ENCODE measurements at regions not wholly inside any gene's neighbourhood (a gene's known extent, or its start where the extent isn't known, plus 50 kb on each side); places are given as distances from the start of the nearest gene placed in this dataset.

DNA sequence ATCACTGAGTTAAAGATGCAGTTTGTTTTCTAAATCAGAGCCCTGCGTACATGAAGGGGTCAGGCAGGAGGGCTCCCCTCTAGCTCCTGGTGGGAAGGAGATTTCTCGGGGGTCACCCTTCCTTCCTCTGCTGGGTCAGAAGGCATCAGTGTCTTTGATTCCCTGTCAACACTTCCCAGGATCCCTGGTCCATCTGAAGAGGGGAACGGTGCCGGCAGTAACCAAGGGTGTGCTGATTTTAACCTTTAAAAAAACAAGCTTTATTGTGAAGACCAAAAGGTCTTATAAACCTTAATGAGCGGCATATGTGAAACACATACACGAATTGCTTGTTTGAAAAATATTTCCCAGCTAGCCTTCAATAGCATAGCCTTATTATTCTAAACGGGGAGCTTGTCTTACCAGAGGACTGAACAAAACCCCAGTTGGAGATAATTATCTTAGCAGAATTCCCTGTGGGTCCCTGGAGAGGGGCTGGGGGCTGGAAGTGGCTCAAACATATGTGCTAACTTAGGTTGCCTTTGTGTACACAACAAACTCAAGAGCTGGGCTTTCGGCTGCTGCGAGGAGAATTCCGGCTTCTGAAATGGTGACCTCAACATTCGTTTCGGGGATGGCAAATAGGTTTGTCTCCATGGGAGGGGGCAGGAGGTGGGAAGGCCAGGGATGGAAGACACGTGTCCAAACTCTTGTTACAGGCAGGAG lies 114.9 kb upstream of the MYCN start:
- H3K27ac Mint-ChIP-seq = no peak overlapping the region
- POLR2A ChIA-PET = no interaction called here
- H3K9me3 Mint-ChIP-seq (ENCODE audit: insufficient read depth) = no peaks in the 10 kb centered on the region
- H3K4me3 Mint-ChIP-seq = no peak overlapping the region
- no peaks in the 10 kb centered on the region for H3K27me3 Mint-ChIP-seq (ENCODE audit: low read depth)
- DNase-seq (no peak), ATAC-seq (no peak)
- no peaks in the 10 kb centered on the region for H3K36me3 Mint-ChIP-seq (ENCODE audit: low read depth)
- H3K4me1 Mint-ChIP-seq (ENCODE audit: low read depth) = no peaks in the 10 kb centered on the region
- CTCF ChIA-PET = no interaction called here

DNA sequence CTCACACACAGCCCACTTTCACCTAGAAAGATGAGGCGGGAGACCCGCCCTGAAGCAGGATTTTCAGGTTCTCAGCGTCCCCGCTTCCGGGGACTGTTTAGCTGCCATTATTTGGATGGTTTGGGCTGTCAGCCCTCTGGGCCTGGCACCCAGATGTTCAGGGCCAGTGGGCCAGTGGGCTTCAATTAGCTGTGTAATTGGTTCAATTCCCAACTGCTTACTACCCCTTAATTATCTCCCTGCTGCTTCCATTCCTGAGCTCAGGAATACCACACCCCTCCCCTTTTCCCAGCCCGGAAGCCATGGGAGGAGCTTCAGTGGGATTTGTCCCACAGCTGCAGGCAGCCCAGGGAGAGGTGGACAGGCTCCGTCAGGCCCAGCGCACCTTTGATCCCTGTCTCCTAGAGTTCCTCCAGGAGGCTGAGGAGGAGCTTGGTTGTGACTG lies 114.1 kb upstream of the MYCN start:
- H3K9me3 Mint-ChIP-seq (ENCODE audit: insufficient read depth) = no peaks in the 10 kb centered on the region
- ChIA-PET CTCF (no interaction called here), POLR2A (interaction anchor here (0.9 kb wide), 1 partner anchor 8 kb away, joined by 3 read pairs; no protein-coding TSS in a partner anchor)
- H3K4me3 Mint-ChIP-seq = no peak overlapping the region
- no peaks in the 10 kb centered on the region for H3K4me1 Mint-ChIP-seq (ENCODE audit: low read depth)
- no peak overlapping the region for H3K27ac Mint-ChIP-seq
- DNase-seq = no peak
- H3K27me3 Mint-ChIP-seq (ENCODE audit: low read depth) = no peaks in the 10 kb centered on the region
- ATAC-seq = no peak
- no peaks in the 10 kb centered on the region for H3K36me3 Mint-ChIP-seq (ENCODE audit: low read depth)

- Mint-ChIP-seq H3K36me3 (ENCODE audit: low read depth) (no peaks in the 10 kb centered on the region), H3K9me3 (ENCODE audit: insufficient read depth) (no peaks in the 10 kb centered on the region), H3K4me1 (ENCODE audit: low read depth) (no peaks in the 10 kb centered on the region), H3K27ac (no peak overlapping the region), H3K27me3 (ENCODE audit: low read depth) (no peaks in the 10 kb centered on the region), H3K4me3 (no peak overlapping the region)
- ChIA-PET POLR2A (interaction anchor here (0.9 kb wide), 1 partner anchor 9 kb away, joined by 3 read pairs; no protein-coding TSS in a partner anchor), CTCF (no interaction called here)
- ATAC-seq = no peak
- no peak for DNase-seq
These were observed 113.3 kb upstream of the MYCN start for GRCh38 chr2:15827001-15827400.

DNA sequence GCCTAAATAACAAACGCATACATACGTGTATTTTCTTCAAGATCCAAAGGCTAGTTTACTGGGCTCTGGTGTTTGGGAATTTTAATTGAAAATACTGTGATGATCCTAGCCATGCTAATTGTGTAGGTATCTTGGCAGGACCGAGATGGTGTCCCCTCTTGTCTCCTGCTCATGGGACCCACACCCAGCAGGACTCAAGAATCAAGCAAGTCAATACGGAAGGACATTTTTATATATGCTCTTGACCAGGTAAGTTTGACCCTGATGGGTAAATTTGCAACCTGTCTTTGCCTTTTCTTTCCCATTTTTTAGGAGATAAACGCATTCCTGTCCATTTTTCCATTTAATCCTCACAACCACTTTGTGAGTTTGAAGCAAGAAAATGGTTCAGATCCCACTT lies 111.8 kb upstream of the MYCN start:
- H3K4me3 Mint-ChIP-seq = no peak overlapping the region
- no peak overlapping the region for H3K27ac Mint-ChIP-seq
- H3K9me3 Mint-ChIP-seq (ENCODE audit: insufficient read depth) = no peaks in the 10 kb centered on the region
- H3K4me1 Mint-ChIP-seq (ENCODE audit: low read depth) = no peaks in the 10 kb centered on the region
- DNase-seq (no peak), ATAC-seq (no peak)
- ChIA-PET CTCF (no interaction called here), POLR2A (no interaction called here)
- H3K36me3 Mint-ChIP-seq (ENCODE audit: low read depth) = no peaks in the 10 kb centered on the region
- no peaks in the 10 kb centered on the region for H3K27me3 Mint-ChIP-seq (ENCODE audit: low read depth)

- no peaks in the 10 kb centered on the region for H3K36me3 Mint-ChIP-seq (ENCODE audit: low read depth)
- POLR2A ChIA-PET = no interaction called here
- DNase-seq = no peak
- no peak overlapping the region for H3K4me3 Mint-ChIP-seq
- ATAC-seq = no peak
- H3K27me3 Mint-ChIP-seq (ENCODE audit: low read depth) = no peaks in the 10 kb centered on the region
- no peaks in the 10 kb centered on the region for H3K9me3 Mint-ChIP-seq (ENCODE audit: insufficient read depth)
- CTCF ChIA-PET = no interaction called here
- H3K4me1 Mint-ChIP-seq (ENCODE audit: low read depth) = no peaks in the 10 kb centered on the region
- H3K27ac Mint-ChIP-seq = no peak overlapping the region
These were observed 111.1 kb upstream of the MYCN start for GRCh38 chr2:15829091-15829801.

DNA sequence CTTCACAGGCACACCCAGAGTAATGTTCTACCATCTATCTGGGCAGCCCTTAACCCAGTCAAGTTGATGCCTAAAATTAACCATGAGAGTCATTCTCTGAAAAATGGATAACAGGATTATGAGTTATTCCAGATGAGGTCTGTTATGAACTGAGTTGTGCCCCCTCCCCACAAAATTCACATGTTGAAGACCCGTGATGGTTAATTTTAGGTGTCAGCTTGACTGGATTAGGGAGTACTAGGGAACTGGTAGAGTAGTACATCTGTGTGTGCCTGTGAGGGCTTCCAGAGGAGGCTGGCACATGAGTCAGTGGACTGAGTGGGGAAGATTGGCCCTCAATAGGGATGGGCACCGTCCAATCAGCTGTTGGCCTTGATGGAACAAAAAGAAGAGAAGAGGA lies 110.4 kb upstream of the MYCN start:
- Mint-ChIP-seq H3K4me1 (ENCODE audit: low read depth) (no peaks in the 10 kb centered on the region), H3K9me3 (ENCODE audit: insufficient read depth) (no peaks in the 10 kb centered on the region), H3K27me3 (ENCODE audit: low read depth) (no peaks in the 10 kb centered on the region), H3K4me3 (no peak overlapping the region), H3K36me3 (ENCODE audit: low read depth) (no peaks in the 10 kb centered on the region), H3K27ac (no peak overlapping the region)
- DNase-seq (no peak), ATAC-seq (no peak)
- ChIA-PET POLR2A (no interaction called here), CTCF (no interaction called here)

DNA sequence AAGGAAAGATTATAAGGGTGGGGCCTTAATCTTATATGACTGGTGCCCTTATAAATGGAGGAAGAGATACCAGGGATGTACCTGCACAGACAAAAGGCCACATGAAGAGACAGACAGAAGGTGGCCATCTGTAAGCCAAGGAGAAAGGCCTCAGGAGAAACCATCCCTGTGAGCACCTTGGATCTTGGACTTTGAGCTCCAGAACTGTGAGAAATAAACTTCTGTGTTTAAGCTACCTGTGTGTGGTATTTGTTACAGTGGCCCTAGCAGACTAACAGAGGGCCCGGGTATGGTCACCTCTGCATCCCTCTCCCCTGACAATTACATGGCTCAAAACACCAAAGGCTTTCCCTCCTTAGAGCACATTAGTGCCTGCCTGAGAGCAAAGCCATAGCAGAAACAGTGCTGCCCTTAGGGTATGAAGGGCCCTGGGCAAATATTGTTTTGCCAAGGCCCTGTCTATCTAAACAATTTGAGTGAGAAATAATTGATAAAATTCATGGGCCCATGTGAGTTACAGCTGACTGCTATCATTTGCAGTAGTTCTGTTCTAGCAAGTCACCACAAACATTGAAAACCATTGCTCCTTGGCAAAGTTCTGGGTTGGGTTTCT lies 109.3 kb upstream of the MYCN start:
- no peak overlapping the region for H3K4me3 Mint-ChIP-seq
- DNase-seq (no peak), ATAC-seq (no peak)
- H3K27me3 Mint-ChIP-seq (ENCODE audit: low read depth) = no peaks in the 10 kb centered on the region
- H3K4me1 Mint-ChIP-seq (ENCODE audit: low read depth) = no peaks in the 10 kb centered on the region
- POLR2A ChIA-PET = no interaction called here
- H3K9me3 Mint-ChIP-seq (ENCODE audit: insufficient read depth) = no peaks in the 10 kb centered on the region
- no peak overlapping the region for H3K27ac Mint-ChIP-seq
- no peaks in the 10 kb centered on the region for H3K36me3 Mint-ChIP-seq (ENCODE audit: low read depth)
- CTCF ChIA-PET = no interaction called here

GRCh38 chr2:15832030-15832709 lies 108.2 kb upstream of the MYCN start:
- ChIA-PET CTCF (no interaction called here), POLR2A (no interaction called here)
- no peaks in the 10 kb centered on the region for H3K36me3 Mint-ChIP-seq (ENCODE audit: low read depth)
- H3K4me1 Mint-ChIP-seq (ENCODE audit: low read depth) = no peaks in the 10 kb centered on the region
- no peak overlapping the region for H3K27ac Mint-ChIP-seq
- DNase-seq = no peak
- no peaks in the 10 kb centered on the region for H3K27me3 Mint-ChIP-seq (ENCODE audit: low read depth)
- no peaks in the 10 kb centered on the region for H3K9me3 Mint-ChIP-seq (ENCODE audit: insufficient read depth)
- no peak overlapping the region for H3K4me3 Mint-ChIP-seq
- no peak for ATAC-seq

DNA sequence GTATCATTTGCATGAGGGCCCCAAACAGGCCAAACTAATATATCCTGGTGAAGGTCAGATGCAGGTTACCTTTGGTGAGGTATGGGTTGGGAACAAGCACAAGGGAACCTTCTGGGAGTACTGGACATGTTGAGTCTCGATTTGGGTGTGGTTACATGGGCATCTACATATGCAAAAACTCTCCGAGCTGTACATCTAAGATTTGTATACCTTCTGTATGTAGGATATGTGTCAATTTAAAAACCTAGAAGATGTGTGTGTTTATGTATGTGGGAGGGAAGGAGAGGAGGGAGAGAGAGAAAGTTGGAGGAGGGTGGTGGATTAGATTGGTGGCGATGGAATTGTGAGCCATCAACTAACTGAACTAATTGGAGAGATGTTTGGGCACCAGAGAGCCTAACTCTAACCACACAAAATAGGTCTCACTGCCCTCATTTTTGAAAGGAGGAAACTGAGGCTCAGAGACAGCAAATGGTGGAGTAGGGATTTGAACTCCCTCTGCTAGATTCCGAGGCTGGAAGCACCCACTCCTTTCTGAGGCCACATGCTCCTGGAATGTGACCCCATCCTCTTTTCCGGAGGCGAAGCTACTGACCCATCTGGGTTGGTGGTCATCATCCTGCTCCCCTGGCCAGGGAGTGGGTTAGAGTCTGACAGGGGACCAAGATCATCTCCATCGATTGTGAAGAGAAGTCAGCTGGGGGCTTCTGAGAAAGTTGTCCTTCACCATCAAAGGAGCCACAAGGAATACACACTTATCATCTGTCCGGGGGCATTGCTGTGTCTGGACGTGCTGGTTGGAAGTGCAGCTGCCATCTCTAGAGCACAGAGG lies 107.3 kb upstream of the MYCN start:
- H3K27me3 Mint-ChIP-seq (ENCODE audit: low read depth) = no peaks in the 10 kb centered on the region
- no peak overlapping the region for H3K27ac Mint-ChIP-seq
- DNase-seq = no peak
- H3K4me1 Mint-ChIP-seq (ENCODE audit: low read depth) = no peaks in the 10 kb centered on the region
- ChIA-PET POLR2A (no interaction called here), CTCF (no interaction called here)
- no peaks in the 10 kb centered on the region for H3K9me3 Mint-ChIP-seq (ENCODE audit: insufficient read depth)
- no peak overlapping the region for H3K4me3 Mint-ChIP-seq
- no peaks in the 10 kb centered on the region for H3K36me3 Mint-ChIP-seq (ENCODE audit: low read depth)
- ATAC-seq = no peak

DNA sequence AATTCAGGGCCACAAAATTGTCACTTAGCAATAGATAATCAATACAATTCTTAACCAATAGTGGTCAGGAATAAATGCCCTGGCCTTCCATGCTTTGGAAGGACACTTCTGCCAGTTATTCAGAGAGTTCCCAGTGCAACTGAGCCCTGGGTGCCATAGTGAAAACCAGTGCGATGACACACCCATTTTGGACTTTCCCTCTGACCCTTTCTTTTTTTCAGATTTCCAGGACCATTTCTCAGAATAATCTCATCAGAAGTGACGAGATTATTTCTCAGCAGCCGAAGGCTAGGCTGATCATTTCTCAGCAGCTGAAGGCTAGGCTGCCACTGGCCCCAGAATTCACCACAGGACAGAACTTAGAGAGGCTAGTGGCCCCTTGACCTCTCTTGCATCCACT lies 106.6 kb upstream of the MYCN start:
- DNase-seq = no peak
- ATAC-seq = no peak
- Mint-ChIP-seq H3K36me3 (ENCODE audit: low read depth) (no peaks in the 10 kb centered on the region), H3K27me3 (ENCODE audit: low read depth) (no peaks in the 10 kb centered on the region), H3K4me1 (ENCODE audit: low read depth) (no peaks in the 10 kb centered on the region), H3K27ac (no peak overlapping the region), H3K9me3 (ENCODE audit: insufficient read depth) (no peaks in the 10 kb centered on the region), H3K4me3 (no peak overlapping the region)
- CTCF ChIA-PET = no interaction called here
- POLR2A ChIA-PET = no interaction called here

DNA sequence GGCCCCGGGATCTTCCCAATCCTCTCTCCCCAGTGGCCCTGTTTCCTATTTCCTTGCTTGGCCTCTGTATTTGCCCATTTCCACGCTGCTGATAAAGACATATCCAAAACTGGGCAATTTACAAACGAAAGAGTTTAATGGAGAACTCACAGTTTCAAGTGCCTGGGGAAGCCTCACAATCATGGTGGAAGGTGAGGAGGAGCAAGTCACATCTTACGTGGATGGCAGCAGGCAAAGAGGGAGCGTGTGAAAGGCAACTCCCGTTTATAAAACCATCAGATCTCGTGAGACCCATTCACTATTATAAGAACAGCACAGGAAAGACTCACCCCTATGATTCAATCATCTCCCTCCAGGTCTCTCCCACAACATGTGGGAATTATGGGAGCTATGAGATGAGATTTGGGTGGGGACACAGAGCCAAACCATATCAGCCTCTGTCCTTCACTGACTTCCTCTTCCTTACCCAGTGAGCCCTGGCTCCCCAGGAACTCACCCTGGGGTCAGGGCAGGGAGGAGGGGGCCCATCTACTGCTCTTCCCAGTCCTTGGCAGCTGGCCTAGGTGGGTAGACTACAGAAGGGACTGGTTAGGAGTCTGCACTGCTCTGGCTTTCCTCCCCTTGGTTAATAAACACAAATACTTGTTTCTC lies 105.8 kb upstream of the MYCN start:
- no peaks in the 10 kb centered on the region for H3K4me1 Mint-ChIP-seq (ENCODE audit: low read depth)
- ChIA-PET CTCF (no interaction called here), POLR2A (no interaction called here)
- ATAC-seq (no peak), DNase-seq (no peak)
- H3K36me3 Mint-ChIP-seq (ENCODE audit: low read depth) = no peaks in the 10 kb centered on the region
- H3K27me3 Mint-ChIP-seq (ENCODE audit: low read depth) = no peaks in the 10 kb centered on the region
- H3K9me3 Mint-ChIP-seq (ENCODE audit: insufficient read depth) = no peaks in the 10 kb centered on the region
- H3K27ac Mint-ChIP-seq = no peak overlapping the region
- H3K4me3 Mint-ChIP-seq = no peak overlapping the region
